ENCODE measurements at regions not wholly inside any gene's neighbourhood (a gene's known extent, or its start where the extent isn't known, plus 50 kb on each side); places are given as distances from the start of the nearest gene placed in this dataset.
"Not testable (repeated sequence)": the region's sequence is repeated elsewhere in the genome, so short reads cannot be mapped to it uniquely, and the experiment has no call there.

- no peak for DNase-seq (ENCODE audit: insufficient read length, low spot score, missing footprints)
Observed at GRCh38 chr1:194062962-194063361, 876.5 kb upstream of the B3GALT2 start.

GRCh38 chr1:194062526-194062925 is 876.1 kb upstream of the B3GALT2 start:
- no peak overlapping the region for H2AFZ ChIP-seq (ENCODE audit: low read length)
- DNase-seq (ENCODE audit: insufficient read length, low spot score, missing footprints), result no peak
- H3K4me2 ChIP-seq (ENCODE audit: insufficient read depth, low read length), result no peak overlapping the region
- H3K79me2 ChIP-seq (ENCODE audit: insufficient read depth, low read length), result no peaks in the 10 kb centered on the region
- no peak overlapping the region for H3K4me3 ChIP-seq (ENCODE audit: insufficient read depth, low read length)
- H3K36me3 ChIP-seq (ENCODE audit: insufficient read depth, low read length), result no peaks in the 10 kb centered on the region
- no peak overlapping the region for H3K27ac ChIP-seq (ENCODE audit: low read depth, low read length)
- no peaks in the 10 kb centered on the region for H4K20me1 ChIP-seq (ENCODE audit: insufficient read depth, low read length)
- TF ChIP-seq CTCF (IDR thresholded peaks at IDR 0.05; ENCODE audit: extremely low read depth, low read depth, low read length), result no peak
- H3K27me3 ChIP-seq (ENCODE audit: insufficient read depth, low read length), result no peaks in the 10 kb centered on the region
- no peaks in the 10 kb centered on the region for H3K4me1 ChIP-seq (ENCODE audit: insufficient read depth, low read length)
- no peaks in the 10 kb centered on the region for H3K9me3 ChIP-seq (ENCODE audit: low read depth, low read length)

More at GRCh38 chr1:194062962-194063361, 876.5 kb upstream of the B3GALT2 start:
- H3K36me3 ChIP-seq (ENCODE audit: insufficient read depth, low read length), result no peaks in the 10 kb centered on the region
- no peak overlapping the region for H3K27ac ChIP-seq (ENCODE audit: low read depth, low read length)
- no peak overlapping the region for H3K4me2 ChIP-seq (ENCODE audit: insufficient read depth, low read length)
- H2AFZ ChIP-seq (ENCODE audit: low read length), result no peak overlapping the region
- H4K20me1 ChIP-seq (ENCODE audit: insufficient read depth, low read length), result no peaks in the 10 kb centered on the region
- H3K9me3 ChIP-seq (ENCODE audit: low read depth, low read length), result no peaks in the 10 kb centered on the region
- no peak for TF ChIP-seq CTCF (IDR thresholded peaks at IDR 0.05; ENCODE audit: extremely low read depth, low read depth, low read length)
- no peaks in the 10 kb centered on the region for H3K79me2 ChIP-seq (ENCODE audit: insufficient read depth, low read length)
- no peaks in the 10 kb centered on the region for H3K27me3 ChIP-seq (ENCODE audit: insufficient read depth, low read length)
- H3K4me3 ChIP-seq (ENCODE audit: insufficient read depth, low read length), result no peak overlapping the region
- H3K4me1 ChIP-seq (ENCODE audit: insufficient read depth, low read length), result no peaks in the 10 kb centered on the region

- Histone ChIP-seq H3K79me2 (ENCODE audit: insufficient read depth, low read length) (no peaks in the 10 kb centered on the region), H3K27ac (ENCODE audit: low read depth, low read length) (no peak overlapping the region), H3K4me3 (ENCODE audit: insufficient read depth, low read length) (no peak overlapping the region), H2AFZ (ENCODE audit: low read length) (no peak overlapping the region), H3K4me1 (ENCODE audit: insufficient read depth, low read length) (no peaks in the 10 kb centered on the region), H3K27me3 (ENCODE audit: insufficient read depth, low read length) (no peaks in the 10 kb centered on the region), H3K9me3 (ENCODE audit: low read depth, low read length) (no peaks in the 10 kb centered on the region), H4K20me1 (ENCODE audit: insufficient read depth, low read length) (no peaks in the 10 kb centered on the region), H3K4me2 (ENCODE audit: insufficient read depth, low read length) (no peak overlapping the region), H3K36me3 (ENCODE audit: insufficient read depth, low read length) (no peaks in the 10 kb centered on the region)
- no peak for DNase-seq (ENCODE audit: insufficient read length, low spot score, missing footprints)
- TF ChIP-seq CTCF (IDR thresholded peaks at IDR 0.05; ENCODE audit: extremely low read depth, low read depth, low read length), result no peak
Observed at GRCh38 chr1:194060481-194060880, 874.1 kb upstream of the B3GALT2 start.

GRCh38 chr1:194058268-194058667 is 871.9 kb upstream of the B3GALT2 start:
- not testable (repeated sequence) for H3K4me2 ChIP-seq (ENCODE audit: insufficient read depth, low read length); H3K27ac ChIP-seq (ENCODE audit: low read depth, low read length); DNase-seq (ENCODE audit: insufficient read length, low spot score, missing footprints); H3K27me3 ChIP-seq (ENCODE audit: insufficient read depth, low read length); H3K79me2 ChIP-seq (ENCODE audit: insufficient read depth, low read length); H3K36me3 ChIP-seq (ENCODE audit: insufficient read depth, low read length); H3K4me1 ChIP-seq (ENCODE audit: insufficient read depth, low read length); H3K9me3 ChIP-seq (ENCODE audit: low read depth, low read length); H3K4me3 ChIP-seq (ENCODE audit: insufficient read depth, low read length); H4K20me1 ChIP-seq (ENCODE audit: insufficient read depth, low read length); H2AFZ ChIP-seq (ENCODE audit: low read length)

Data from osteoblast (primary cell).